Trophoblast cell (in vitro differentiated cells and primary cell): ENCODE measurements at regions not wholly inside any gene's neighbourhood (a gene's known extent, or its start where the extent isn't known, plus 50 kb on each side); places are given as distances from the start of the nearest gene placed in this dataset.

Experiments
- DNase-seq, 2 donors: peaks; one replicate each; pipeline ENCODE4 v3.0.0-alpha.2; 2016
- H2AFZ ChIP-seq: 2 replicates; pipeline ENCODE4 v1.6.1; 2013; ENCODE audit warnings: low read length, moderate library complexity, mild to moderate bottlenecking; ENCODE audit not compliant: insufficient read depth, poor library complexity
- H2AK5ac ChIP-seq: 2 replicates; pipeline ENCODE4 v1.6.1; 2013; ENCODE audit warnings: mild to moderate bottlenecking, low read length
- H2BK120ac ChIP-seq: 2 replicates; pipeline ENCODE4 v1.6.1; 2013; ENCODE audit warnings: low read length, mild to moderate bottlenecking, moderate library complexity; ENCODE audit not compliant: insufficient read depth, poor library complexity
- H2BK12ac ChIP-seq: 2 replicates; pipeline ENCODE4 v1.6.1; 2013; ENCODE audit warnings: mild to moderate bottlenecking, low read length, moderate library complexity
- H2BK5ac ChIP-seq: 2 replicates; pipeline ENCODE4 v1.6.1; 2013; ENCODE audit warnings: low read length, low read depth, moderate library complexity, mild to moderate bottlenecking; ENCODE audit not compliant: poor library complexity
- H3K14ac ChIP-seq: 2 replicates; pipeline ENCODE4 v1.6.1; 2013; ENCODE audit warnings: mild to moderate bottlenecking, low read length
- H3K18ac ChIP-seq: 2 replicates; pipeline ENCODE4 v1.6.1; 2013; ENCODE audit warnings: mild to moderate bottlenecking, low read length
- H3K23ac ChIP-seq: 2 replicates; pipeline ENCODE4 v1.6.1; 2013; ENCODE audit warnings: low read length
- H3K27ac ChIP-seq: 2 replicates; pipeline ENCODE4 v1.5.1; 2013; ENCODE audit warnings: low read depth, mild to moderate bottlenecking, inconsistent platforms, low read length, moderate library complexity
- H3K27me3 ChIP-seq: 2 replicates; pipeline ENCODE4 v1.6.1; 2013; ENCODE audit warnings: inconsistent platforms, mild to moderate bottlenecking, low read length, moderate library complexity; ENCODE audit not compliant: insufficient read depth
- H3K36me3 ChIP-seq, 2 experiments: 1 replicate in 1 of 2; 2 replicates in 1 of 2; pipeline ENCODE4 v1.6.1; 2013; ENCODE audit warnings: low read length in 2 of 2, mild to moderate bottlenecking in 2 of 2, moderate library complexity in 1 of 2; ENCODE audit not compliant: insufficient read depth in 2 of 2, control insufficient read depth in 1 of 2
- H3K4ac ChIP-seq: 2 replicates; pipeline ENCODE4 v1.6.1; 2013; ENCODE audit warnings: low read depth, mild to moderate bottlenecking, low read length, moderate library complexity
- H3K4me1 ChIP-seq, 2 experiments: 1 replicate in 1 of 2; 2 replicates in 1 of 2; pipeline ENCODE4 v1.6.1; 2013; ENCODE audit warnings: low read length in 2 of 2, mild to moderate bottlenecking in 2 of 2, moderate library complexity in 1 of 2; ENCODE audit not compliant: insufficient read depth in 2 of 2, control insufficient read depth in 1 of 2
- H3K4me2 ChIP-seq: 2 replicates; pipeline ENCODE4 v1.6.1; 2013; ENCODE audit warnings: inconsistent platforms, mild to moderate bottlenecking, low read length, moderate library complexity
- H3K4me3 ChIP-seq: 2 replicates; pipeline ENCODE4 v1.5.1; 2013; ENCODE audit warnings: mild to moderate bottlenecking, low read depth, low read length, inconsistent platforms
- H3K79me1 ChIP-seq: one replicate; pipeline ENCODE4 v1.6.1; 2013; ENCODE audit warnings: low read length
- H3K79me2 ChIP-seq: 2 replicates; pipeline ENCODE4 v1.6.1; 2013; ENCODE audit warnings: low read length, mild to moderate bottlenecking; ENCODE audit not compliant: control insufficient read depth, insufficient read depth, poor library complexity
- H3K9ac ChIP-seq: 2 replicates; pipeline ENCODE4 v1.6.1; 2013; ENCODE audit warnings: mild to moderate bottlenecking, low read length
- H3K9me3 ChIP-seq: 2 replicates; pipeline ENCODE4 v1.6.1; 2013; ENCODE audit warnings: low read depth, mild to moderate bottlenecking, control low read depth, inconsistent platforms, low read length; ENCODE audit not compliant: insufficient read depth
- H4K12ac ChIP-seq: 2 replicates; pipeline ENCODE4 v1.6.1; 2013; ENCODE audit warnings: low read depth, mild to moderate bottlenecking, low read length, moderate library complexity
- H4K8ac ChIP-seq: 2 replicates; pipeline ENCODE4 v1.6.1; 2013; ENCODE audit warnings: low read depth, mild to moderate bottlenecking, low read length, moderate library complexity
- H4K91ac ChIP-seq: one replicate; pipeline ENCODE4 v1.6.1; 2013; ENCODE audit warnings: low read depth, mild to moderate bottlenecking, low read length, moderate library complexity
- WGBS: extraction: QIAGEN DNeasy Blood & Tissue Kit; methylation state at CpG from one replicate; pipeline ENCODE4 v1.1.7; 2013; ENCODE audit warnings: missing lambda C conversion rate; ENCODE audit not compliant: insufficient read length, insufficient coverage; ENCODE audit errors: extremely low coverage; 5-methylcytosine and 5-hydroxymethylcytosine counted together

- no peaks in the 10 kb centered on the region for H3K36me3 ChIP-seq
- H3K18ac ChIP-seq: no peak overlapping the region
- no peaks in the 10 kb centered on the region for H3K4me1 ChIP-seq
- no peak for DNase-seq
- H2AFZ ChIP-seq: no peak overlapping the region
- no peak overlapping the region for H2BK5ac ChIP-seq
- no peak overlapping the region for H4K8ac ChIP-seq
- H4K12ac ChIP-seq: no peak overlapping the region
- no peak overlapping the region for H3K4me3 ChIP-seq
- no peak overlapping the region for H3K27ac ChIP-seq
- H2BK120ac ChIP-seq: no peak overlapping the region
- H3K79me1 ChIP-seq: no peaks in the 10 kb centered on the region
- H2AK5ac ChIP-seq: no peak overlapping the region
- no peak overlapping the region for H3K23ac ChIP-seq
- H3K14ac ChIP-seq: no peak overlapping the region
- H3K9me3 ChIP-seq: no peaks in the 10 kb centered on the region
- H3K79me2 ChIP-seq: no peaks in the 10 kb centered on the region
- H3K27me3 ChIP-seq: no peaks in the 10 kb centered on the region
- WGBS: no CpG with 5 or more reads among the region's 2 CpGs
- no peak overlapping the region for H3K4ac ChIP-seq
- H3K9ac ChIP-seq: no peak overlapping the region
- no peak overlapping the region for H3K4me2 ChIP-seq
- H2BK12ac ChIP-seq: no peak overlapping the region
- H4K91ac ChIP-seq: no peak overlapping the region
Observed at GRCh38 chr4:110977554-110977953, 354.7 kb upstream of the PITX2 start.

- Histone ChIP-seq H2BK120ac (no peak overlapping the region), H4K91ac (no peak overlapping the region), H3K23ac (no peak overlapping the region), H3K9me3 (no peaks in the 10 kb centered on the region), H3K79me1 (no peaks in the 10 kb centered on the region), H2BK12ac (no peak overlapping the region), H3K36me3 (no peaks in the 10 kb centered on the region), H3K9ac (no peak overlapping the region), H4K12ac (no peak overlapping the region), H3K4me1 (no peaks in the 10 kb centered on the region), H2AFZ (no peak overlapping the region), H2AK5ac (no peak overlapping the region), H3K4ac (no peak overlapping the region), H3K4me3 (no peak overlapping the region), H3K79me2 (no peaks in the 10 kb centered on the region), H3K4me2 (no peak overlapping the region), H3K27ac (no peak overlapping the region), H3K18ac (no peak overlapping the region), H4K8ac (no peak overlapping the region), H3K27me3 (no peaks in the 10 kb centered on the region), H3K14ac (no peak overlapping the region), H2BK5ac (no peak overlapping the region)
- no CpG with 5 or more reads among the region's 2 CpGs for WGBS
- no peak for DNase-seq
Observed at GRCh38 chr4:110978761-110979160, 355.9 kb upstream of the PITX2 start.

GRCh38 chr4:110982486-110982885 lies 359.6 kb upstream of the PITX2 start:
- H2AK5ac ChIP-seq: no peak overlapping the region
- no peak overlapping the region for H3K4me2 ChIP-seq

GRCh38 chr4:110988722-110989121 lies 365.8 kb upstream of the PITX2 start:
- no peak overlapping the region for H4K8ac ChIP-seq
- no peak overlapping the region for H3K14ac ChIP-seq
- H3K79me2 ChIP-seq: no peaks in the 10 kb centered on the region
- no peaks in the 10 kb centered on the region for H3K4me1 ChIP-seq
- no peak overlapping the region for H3K4me3 ChIP-seq
- no peak overlapping the region for H2BK120ac ChIP-seq
- H3K23ac ChIP-seq: no peak overlapping the region
- no peak overlapping the region for H2BK5ac ChIP-seq
- H3K79me1 ChIP-seq: no peaks in the 10 kb centered on the region
- H3K18ac ChIP-seq: no peak overlapping the region
- H4K91ac ChIP-seq: no peak overlapping the region
- H3K9ac ChIP-seq: no peak overlapping the region
- no peak overlapping the region for H3K4me2 ChIP-seq
- no peak overlapping the region for H2AFZ ChIP-seq
- H3K36me3 ChIP-seq: no peaks in the 10 kb centered on the region
- H3K4ac ChIP-seq: no peak overlapping the region
- no peak overlapping the region for H4K12ac ChIP-seq
- H3K9me3 ChIP-seq: no peaks in the 10 kb centered on the region
- no peak overlapping the region for H3K27ac ChIP-seq
- H2AK5ac ChIP-seq: no peak overlapping the region
- H3K27me3 ChIP-seq: no peaks in the 10 kb centered on the region
- DNase-seq: no peak
- no peak overlapping the region for H2BK12ac ChIP-seq
- WGBS: no CpG with 5 or more reads among the region's 4 CpGs

More at GRCh38 chr4:110982486-110982885, 359.6 kb upstream of the PITX2 start:
- H3K4me1 ChIP-seq: no peaks in the 10 kb centered on the region
- WGBS: no CpG with 5 or more reads among the region's 1 CpG
- H3K79me2 ChIP-seq: no peaks in the 10 kb centered on the region
- no peak overlapping the region for H3K27ac ChIP-seq
- no peak overlapping the region for H4K91ac ChIP-seq
- H3K79me1 ChIP-seq: no peaks in the 10 kb centered on the region
- no peak overlapping the region for H3K9ac ChIP-seq
- no peaks in the 10 kb centered on the region for H3K27me3 ChIP-seq
- no peak overlapping the region for H2AFZ ChIP-seq
- H3K9me3 ChIP-seq: no peaks in the 10 kb centered on the region
- H3K18ac ChIP-seq: no peak overlapping the region
- no peak overlapping the region for H4K12ac ChIP-seq
- no peak overlapping the region for H3K23ac ChIP-seq
- H4K8ac ChIP-seq: no peak overlapping the region
- H3K4ac ChIP-seq: no peak overlapping the region
- no peak overlapping the region for H2BK5ac ChIP-seq
- H2BK120ac ChIP-seq: no peak overlapping the region
- H2BK12ac ChIP-seq: no peak overlapping the region
- H3K36me3 ChIP-seq: no peaks in the 10 kb centered on the region
- H3K14ac ChIP-seq: no peak overlapping the region
- no peak for DNase-seq
- H3K4me3 ChIP-seq: no peak overlapping the region
